GM12873 (cell line): ENCODE measurements at regions not wholly inside any gene's neighbourhood (a gene's known extent, or its start where the extent isn't known, plus 50 kb on each side); places are given as distances from the start of the nearest gene placed in this dataset.

Source experiments
- TF ChIP-seq, protein P1 (sequence below): IDR thresholded peaks from 2 replicates; pipeline ENCODE4 v1.5.1; 2012; ENCODE audit warnings: low read depth, mild to moderate bottlenecking, moderate library complexity, low read length, control low read depth; ENCODE audit not compliant: insufficient read depth; ENCODE audit errors: missing control alignments

DNA sequence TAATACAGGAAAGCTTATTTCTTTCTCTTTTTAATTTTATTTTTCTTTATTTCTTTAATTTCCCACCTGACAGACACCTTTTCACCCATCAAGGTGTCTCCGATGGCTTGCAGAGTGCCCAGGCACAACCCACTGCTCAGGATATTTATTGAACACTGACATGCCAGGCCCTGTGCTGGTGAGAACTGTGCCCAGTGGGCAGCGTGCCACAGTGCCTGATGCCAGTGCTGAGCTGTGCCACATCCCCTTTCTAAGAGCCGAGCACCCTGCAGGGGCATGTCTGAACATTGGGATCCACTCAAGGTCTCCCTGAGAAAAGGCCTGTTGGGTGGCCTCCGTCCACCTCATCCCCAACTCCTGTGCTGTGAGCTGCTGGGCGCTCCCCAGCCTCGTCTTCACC, 158.6 kb upstream of the RAB6C start:
- TF ChIP-seq, protein P1, sequence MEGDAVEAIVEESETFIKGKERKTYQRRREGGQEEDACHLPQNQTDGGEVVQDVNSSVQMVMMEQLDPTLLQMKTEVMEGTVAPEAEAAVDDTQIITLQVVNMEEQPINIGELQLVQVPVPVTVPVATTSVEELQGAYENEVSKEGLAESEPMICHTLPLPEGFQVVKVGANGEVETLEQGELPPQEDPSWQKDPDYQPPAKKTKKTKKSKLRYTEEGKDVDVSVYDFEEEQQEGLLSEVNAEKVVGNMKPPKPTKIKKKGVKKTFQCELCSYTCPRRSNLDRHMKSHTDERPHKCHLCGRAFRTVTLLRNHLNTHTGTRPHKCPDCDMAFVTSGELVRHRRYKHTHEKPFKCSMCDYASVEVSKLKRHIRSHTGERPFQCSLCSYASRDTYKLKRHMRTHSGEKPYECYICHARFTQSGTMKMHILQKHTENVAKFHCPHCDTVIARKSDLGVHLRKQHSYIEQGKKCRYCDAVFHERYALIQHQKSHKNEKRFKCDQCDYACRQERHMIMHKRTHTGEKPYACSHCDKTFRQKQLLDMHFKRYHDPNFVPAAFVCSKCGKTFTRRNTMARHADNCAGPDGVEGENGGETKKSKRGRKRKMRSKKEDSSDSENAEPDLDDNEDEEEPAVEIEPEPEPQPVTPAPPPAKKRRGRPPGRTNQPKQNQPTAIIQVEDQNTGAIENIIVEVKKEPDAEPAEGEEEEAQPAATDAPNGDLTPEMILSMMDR, result no peak

DNA sequence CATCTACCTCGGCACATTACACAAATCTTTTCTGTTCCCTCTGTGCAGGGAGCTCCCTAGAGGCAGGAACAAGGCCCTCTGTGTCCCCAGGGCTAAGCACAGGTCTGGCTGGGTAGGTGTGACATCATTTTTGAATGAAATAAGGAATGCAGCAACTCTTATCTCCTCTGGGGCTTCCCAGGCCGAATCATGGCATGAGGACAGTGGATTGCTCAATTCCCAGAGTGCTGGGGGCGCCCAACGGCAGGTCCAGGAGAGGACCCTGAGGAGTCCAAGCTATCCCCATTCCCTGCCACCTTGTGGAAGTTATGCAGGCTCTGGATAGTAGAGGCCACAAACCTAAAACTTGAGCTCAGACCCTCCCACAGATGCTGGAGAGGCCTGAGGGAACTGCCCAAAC, 158.0 kb upstream of the RAB6C start:
- TF ChIP-seq, protein P1, result no peak

DNA sequence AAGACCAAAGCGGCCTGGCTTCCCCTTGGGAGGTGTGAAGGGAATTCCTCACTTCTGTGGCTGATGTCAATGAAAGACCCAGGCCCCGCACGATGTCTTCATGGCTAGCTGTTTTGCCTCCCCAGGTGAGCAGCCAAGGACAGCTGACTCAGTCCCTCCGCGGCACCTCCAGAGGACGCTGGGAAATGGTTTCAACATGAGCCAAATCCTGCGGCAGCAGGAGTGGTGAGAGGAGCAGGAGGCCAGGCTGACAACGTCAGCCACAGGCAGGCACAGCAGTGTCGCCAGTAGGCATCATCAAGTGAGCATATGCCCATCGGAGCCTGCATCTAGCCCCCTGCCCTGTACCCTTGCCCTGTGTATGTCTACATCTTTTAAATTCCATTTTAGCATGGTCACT, 156.4 kb upstream of the RAB6C start:
- TF ChIP-seq, protein P1, result no peak

DNA sequence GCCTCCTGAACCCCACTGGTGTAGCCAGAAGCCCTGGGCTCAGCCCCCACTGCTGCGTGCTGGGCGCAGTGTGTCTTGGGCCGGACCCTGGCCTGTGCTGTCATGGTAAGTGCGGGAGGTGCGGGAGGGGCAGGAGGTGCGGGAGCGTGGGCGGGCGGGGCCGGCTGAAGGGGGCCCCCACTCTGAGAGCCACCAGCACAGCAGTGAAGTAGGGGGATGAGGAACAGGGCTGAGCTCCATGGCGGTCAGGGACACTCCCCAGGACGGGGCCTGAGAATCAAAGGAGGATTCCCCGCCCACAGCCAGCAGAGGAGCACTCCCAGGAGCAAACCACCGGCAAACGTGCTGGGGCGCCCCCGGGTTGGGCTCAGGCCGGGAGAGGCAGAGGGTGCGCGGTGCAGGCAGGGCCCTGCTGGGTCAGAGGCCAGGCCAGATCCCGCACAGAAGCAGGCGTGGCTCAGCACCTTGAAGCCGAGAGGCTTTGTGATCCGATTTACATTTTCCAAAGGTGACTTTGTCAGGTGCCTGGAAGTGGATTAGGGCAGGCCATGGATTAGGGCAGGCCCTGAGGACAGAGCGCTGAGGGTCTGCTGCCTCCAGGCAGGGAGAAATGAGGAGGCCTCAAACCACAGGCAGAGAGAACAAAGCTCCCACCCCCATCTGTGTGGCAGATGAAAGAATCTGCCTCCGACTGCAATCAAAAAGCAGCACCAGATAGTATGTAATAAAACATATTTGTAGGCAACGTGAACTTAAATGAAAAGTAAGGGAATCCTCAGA, 152.0 kb upstream of the RAB6C start:
- TF ChIP-seq, protein P1, result no peak

DNA sequence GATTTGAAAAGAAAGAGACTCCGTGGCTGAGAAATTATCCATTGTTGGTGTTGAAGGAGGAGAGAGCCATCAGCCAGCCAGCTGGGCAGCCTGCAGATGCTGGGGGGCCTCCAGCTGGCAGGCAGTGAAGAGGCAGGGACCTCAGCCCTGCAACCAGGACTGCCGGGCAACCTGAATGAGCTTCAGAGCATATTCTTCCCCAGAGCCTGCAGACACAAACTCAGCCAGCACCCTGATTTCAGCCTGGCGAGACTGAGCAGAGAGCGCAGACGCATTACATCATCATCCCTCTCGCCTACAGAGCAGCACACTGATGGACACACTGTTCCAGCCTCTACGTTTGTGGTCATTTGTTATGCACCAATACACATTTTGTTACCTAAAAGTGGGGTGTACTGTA, 150.7 kb upstream of the RAB6C start:
- TF ChIP-seq, protein P1, result no peak

DNA sequence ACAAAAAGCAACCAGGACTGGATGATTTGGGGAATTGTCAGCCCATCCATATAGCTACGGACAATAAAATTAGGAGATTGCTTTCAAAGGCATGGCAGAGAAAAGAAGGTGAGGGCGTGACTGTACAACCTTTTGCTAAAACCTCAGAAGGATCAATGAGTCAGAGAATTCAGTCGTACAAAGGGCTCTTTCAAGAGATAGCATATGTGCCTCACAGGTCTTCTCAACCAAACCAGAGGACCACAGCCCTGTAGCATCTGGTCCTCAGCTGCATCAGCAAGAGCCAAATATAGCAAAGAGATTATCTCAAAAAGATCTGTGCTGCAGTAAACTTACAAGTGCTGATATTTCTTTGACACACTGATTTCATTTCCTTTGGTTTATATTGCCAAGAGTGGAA, 149.9 kb upstream of the RAB6C start:
- TF ChIP-seq, protein P1, result no peak

DNA sequence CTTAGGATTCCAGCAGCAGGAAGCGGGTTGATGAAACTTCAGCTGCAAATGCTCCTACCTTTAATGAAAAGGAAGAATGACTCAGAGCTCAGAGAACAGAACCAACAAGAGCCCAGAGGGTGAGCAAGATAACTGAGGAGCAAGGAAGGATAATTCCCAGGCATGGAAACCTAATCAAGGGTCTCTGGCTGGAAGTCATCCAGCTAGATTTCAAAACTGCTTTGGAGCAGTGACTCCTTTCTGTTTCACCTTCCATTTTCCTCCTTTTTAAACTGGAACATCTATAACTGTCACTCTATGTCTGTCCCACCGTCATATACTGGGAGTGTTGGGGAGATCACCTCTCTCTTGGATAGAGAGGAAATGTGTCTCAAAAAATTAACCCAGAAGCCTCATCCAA, 148.4 kb upstream of the RAB6C start:
- TF ChIP-seq, protein P1, result no peak
